IPS-18c (cell line): ENCODE measurements at regions not wholly inside any gene's neighbourhood (a gene's known extent, or its start where the extent isn't known, plus 50 kb on each side); places are given as distances from the start of the nearest gene placed in this dataset.
"Not testable (repeated sequence)": the region's sequence is repeated elsewhere in the genome, so short reads cannot be mapped to it uniquely, and the experiment has no call there.

Source experiments
- H3K4me3 ChIP-seq: 2 replicates; pipeline ENCODE4 v1.7.0; 2013; ENCODE audit warnings: low read depth, mild to moderate bottlenecking, low read length, moderate library complexity; ENCODE audit not compliant: insufficient read depth
- H3K9me3 ChIP-seq: one replicate; pipeline ENCODE4 v1.6.1; 2013; ENCODE audit warnings: mild to moderate bottlenecking, low read length, moderate library complexity; ENCODE audit not compliant: control insufficient read depth, insufficient read depth

- Histone ChIP-seq H3K9me3 (no peaks in the 10 kb centered on the region), H3K4me3 (no peak overlapping the region)
Observed at GRCh38 chr6:19551611-19552010, 285.6 kb upstream of the ID4 start.

GRCh38 chr6:19552076-19552475 is 285.1 kb upstream of the ID4 start:
- Histone ChIP-seq H3K4me3 (no peak overlapping the region), H3K9me3 (no peaks in the 10 kb centered on the region)

- Histone ChIP-seq H3K9me3 (no peaks in the 10 kb centered on the region), H3K4me3 (no peak overlapping the region)
Observed at GRCh38 chr6:19552588-19552987, 284.6 kb upstream of the ID4 start.

GRCh38 chr6:19554356-19555225 is 282.6 kb upstream of the ID4 start:
- no peaks in the 10 kb centered on the region for H3K9me3 ChIP-seq
- no peak overlapping the region for H3K4me3 ChIP-seq

GRCh38 chr6:19557191-19557590 is 280.0 kb upstream of the ID4 start:
- no peak overlapping the region for H3K4me3 ChIP-seq
- H3K9me3 ChIP-seq = no peaks in the 10 kb centered on the region

- Histone ChIP-seq H3K9me3 (no peaks in the 10 kb centered on the region), H3K4me3 (no peak overlapping the region)
Observed at GRCh38 chr6:19558201-19558600, 279.0 kb upstream of the ID4 start.

GRCh38 chr6:19558934-19559333 is 278.2 kb upstream of the ID4 start:
- H3K4me3 ChIP-seq = no peak overlapping the region
- H3K9me3 ChIP-seq = no peaks in the 10 kb centered on the region

GRCh38 chr6:19562468-19562867 is 274.7 kb upstream of the ID4 start:
- no peaks in the 10 kb centered on the region for H3K9me3 ChIP-seq
- no peak overlapping the region for H3K4me3 ChIP-seq

GRCh38 chr6:19569563-19569962 is 267.6 kb upstream of the ID4 start:
- Histone ChIP-seq H3K9me3 (no peaks in the 10 kb centered on the region), H3K4me3 (no peak overlapping the region)

GRCh38 chr6:19571176-19571575 is 266.0 kb upstream of the ID4 start:
- H3K4me3 ChIP-seq = no peak overlapping the region

GRCh38 chr6:19578481-19578880 is 258.7 kb upstream of the ID4 start:
- H3K9me3 ChIP-seq = no peaks in the 10 kb centered on the region
- no peak overlapping the region for H3K4me3 ChIP-seq

More at GRCh38 chr6:19571176-19571575, 266.0 kb upstream of the ID4 start:
- no peaks in the 10 kb centered on the region for H3K9me3 ChIP-seq

- H3K4me3 ChIP-seq, H3K9me3 ChIP-seq: not testable (repeated sequence)
Observed at GRCh38 chr6:19584207-19584606, 253.0 kb upstream of the ID4 start.

GRCh38 chr6:19587238-19587942 is 249.8 kb upstream of the ID4 start:
- no peaks in the 10 kb centered on the region for H3K9me3 ChIP-seq
- no peak overlapping the region for H3K4me3 ChIP-seq

- H3K4me3 ChIP-seq = no peak overlapping the region
- no peaks in the 10 kb centered on the region for H3K9me3 ChIP-seq
Observed at GRCh38 chr6:19590501-19591131, 246.6 kb upstream of the ID4 start.

GRCh38 chr6:19597809-19598320 is 239.3 kb upstream of the ID4 start:
- Histone ChIP-seq H3K9me3 (no peaks in the 10 kb centered on the region), H3K4me3 (no peak overlapping the region)

- Histone ChIP-seq H3K9me3 (no peaks in the 10 kb centered on the region), H3K4me3 (no peak overlapping the region)
Observed at GRCh38 chr6:19599796-19600464, 237.2 kb upstream of the ID4 start.

- no peaks in the 10 kb centered on the region for H3K9me3 ChIP-seq
Observed at GRCh38 chr6:19602434-19603013, 234.6 kb upstream of the ID4 start.

More at GRCh38 chr6:19602434-19603013, 234.6 kb upstream of the ID4 start:
- no peak overlapping the region for H3K4me3 ChIP-seq
